ENCODE measurements at regions not wholly inside any gene's neighbourhood (a gene's known extent, or its start where the extent isn't known, plus 50 kb on each side); places are given as distances from the start of the nearest gene placed in this dataset.

DNA sequence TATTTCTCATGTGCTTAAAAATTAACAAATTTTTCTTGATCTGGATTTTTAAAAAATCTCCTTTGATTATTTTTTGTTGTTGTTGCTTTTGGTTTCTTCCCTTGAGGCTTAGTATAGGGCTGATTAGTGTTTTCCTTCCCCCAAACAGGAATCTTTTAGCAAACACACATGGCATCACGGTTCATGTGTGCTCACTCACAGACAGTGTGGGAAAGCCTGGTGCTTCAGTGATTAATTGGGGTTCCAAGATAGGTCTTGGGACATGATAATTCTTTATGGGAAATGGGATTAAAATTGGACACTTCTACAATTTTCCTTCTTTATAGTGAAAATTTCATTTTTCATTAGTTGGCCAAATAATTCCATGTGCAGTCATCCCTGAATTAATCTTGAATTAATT is 153.9 kb upstream of the SOX11 start:
- no peak for DNase-seq (ENCODE audit: low read depth, low spot score)

- DNase-seq (ENCODE audit: low read depth, low spot score): no peak
Observed at GRCh38 chr2:5538772-5539171, 153.4 kb upstream of the SOX11 start.

DNA sequence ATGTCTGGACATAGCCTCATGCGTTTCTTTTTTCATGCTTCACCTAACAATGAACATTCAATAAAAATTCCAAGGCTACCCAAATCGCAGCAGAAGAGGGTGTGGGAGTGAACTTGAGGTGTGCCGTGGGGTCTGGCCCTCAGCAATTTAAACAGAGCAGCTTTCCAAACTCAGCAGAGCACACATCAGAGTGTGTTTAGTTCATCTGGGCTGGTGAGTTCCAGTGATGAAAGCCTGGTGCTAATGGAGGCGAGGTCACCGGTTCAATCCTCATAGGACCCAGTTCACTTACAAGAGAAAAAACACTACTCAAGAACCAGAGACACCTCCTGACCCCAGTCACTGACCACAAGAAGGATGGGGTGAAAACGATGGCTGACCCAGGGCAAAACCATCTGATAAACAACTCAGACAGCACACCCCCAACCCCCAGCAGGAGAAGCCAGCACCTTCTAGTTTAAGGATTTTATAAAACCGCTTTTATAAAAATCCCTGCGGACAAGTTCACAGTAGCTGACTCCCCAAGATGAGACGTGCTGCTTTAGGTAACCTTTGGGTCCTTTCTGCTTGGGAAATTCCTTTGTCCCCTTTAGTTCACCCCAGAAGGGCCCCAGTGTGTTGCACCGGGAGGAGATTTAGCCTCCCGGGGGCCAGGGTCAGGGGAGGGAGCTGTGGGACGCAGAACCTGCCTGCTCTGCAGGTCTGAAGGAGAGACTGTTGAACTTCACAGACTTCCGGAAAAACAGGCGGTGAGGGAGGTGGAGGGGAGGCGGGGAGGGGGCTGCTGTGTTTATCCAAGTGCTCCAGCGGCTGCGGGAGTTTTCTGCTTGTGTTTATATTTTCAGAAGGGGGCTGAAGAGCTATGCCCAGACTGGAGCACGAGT is 152.7 kb upstream of the SOX11 start:
- DNase-seq (ENCODE audit: low read depth, low spot score): no peak

- DNase-seq (ENCODE audit: low read depth, low spot score): no peak
Observed at GRCh38 chr2:5540856-5541255, 151.3 kb upstream of the SOX11 start.

DNA sequence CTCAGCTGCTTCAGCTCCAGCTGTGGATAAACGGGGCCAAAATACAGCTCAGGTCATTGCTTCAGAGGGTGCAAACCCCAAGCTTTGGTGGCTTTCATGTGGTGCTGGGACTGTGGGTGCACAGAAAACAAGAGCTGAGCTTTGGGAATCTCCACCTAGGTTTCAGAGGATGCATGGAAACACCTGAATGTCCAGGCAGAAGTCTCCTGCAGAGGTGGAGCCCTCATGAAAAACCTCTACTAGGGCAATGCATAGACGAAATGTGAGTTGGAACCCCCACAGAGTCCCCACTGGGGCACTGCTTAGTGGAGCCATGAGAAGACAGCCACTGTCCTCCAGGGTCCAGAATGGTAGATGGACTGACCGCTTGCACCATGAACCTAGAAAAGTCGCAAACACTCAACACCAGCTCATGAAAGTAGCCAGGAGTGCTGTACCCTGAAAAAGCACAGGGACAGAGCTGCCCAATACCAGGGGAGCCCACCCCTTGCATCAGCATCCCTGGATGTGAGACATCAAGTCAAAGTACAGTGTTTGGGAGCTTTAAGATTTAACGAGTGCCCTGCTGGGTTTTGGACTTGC is 147.9 kb upstream of the SOX11 start:
- no peak for DNase-seq (ENCODE audit: low read depth, low spot score)

- DNase-seq (ENCODE audit: low read depth, low spot score): no peak
Observed at GRCh38 chr2:5546181-5546580, 146.0 kb upstream of the SOX11 start.

- DNase-seq (ENCODE audit: low read depth, low spot score): peak; percentile 91
Observed at GRCh38 chr2:5548991-5549715, 143.0 kb upstream of the SOX11 start.

DNA sequence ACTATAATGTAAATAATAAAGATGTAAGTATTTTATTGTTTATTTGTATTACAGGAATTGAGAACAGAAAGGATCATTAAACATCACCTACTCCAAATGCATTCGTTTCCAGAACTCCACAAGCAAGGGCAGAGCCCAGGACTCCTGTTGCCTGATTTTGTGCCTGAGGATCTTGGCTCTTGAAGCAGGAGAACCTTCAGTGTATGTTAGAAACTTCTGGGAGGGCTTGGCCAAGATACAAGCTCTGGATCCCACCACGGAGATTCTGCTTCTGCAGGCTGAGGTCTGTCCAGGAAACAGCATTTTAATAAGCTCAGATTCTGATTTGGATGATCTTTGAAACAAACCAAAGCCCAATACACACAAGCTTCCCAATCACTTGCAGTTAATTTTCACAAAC is 142.4 kb upstream of the SOX11 start:
- DNase-seq (ENCODE audit: low read depth, low spot score): no peak

GRCh38 chr2:5555636-5556035 is 136.5 kb upstream of the SOX11 start:
- DNase-seq (ENCODE audit: low read depth, low spot score): no peak

DNA sequence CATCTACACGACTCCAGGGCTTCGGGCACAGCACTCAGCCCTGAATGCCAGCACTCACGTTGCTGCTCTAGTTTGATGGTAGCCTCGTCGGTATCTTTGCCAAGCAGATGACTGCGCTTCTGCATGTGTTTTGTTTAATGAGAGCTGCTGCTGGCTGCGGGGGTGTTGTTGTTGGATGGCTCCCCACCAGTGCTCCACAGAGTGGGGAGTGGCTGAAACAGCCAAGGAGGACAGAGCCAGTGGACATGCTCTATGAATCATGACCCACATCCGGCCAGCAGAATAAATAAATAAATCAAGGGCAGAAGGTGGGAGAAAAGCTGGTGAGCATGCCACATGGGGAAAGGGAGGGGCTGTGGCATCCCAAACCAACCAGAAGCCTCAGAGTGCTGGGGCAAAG is 131.2 kb upstream of the SOX11 start:
- DNase-seq (ENCODE audit: low read depth, low spot score): peak; percentile 93

DNA sequence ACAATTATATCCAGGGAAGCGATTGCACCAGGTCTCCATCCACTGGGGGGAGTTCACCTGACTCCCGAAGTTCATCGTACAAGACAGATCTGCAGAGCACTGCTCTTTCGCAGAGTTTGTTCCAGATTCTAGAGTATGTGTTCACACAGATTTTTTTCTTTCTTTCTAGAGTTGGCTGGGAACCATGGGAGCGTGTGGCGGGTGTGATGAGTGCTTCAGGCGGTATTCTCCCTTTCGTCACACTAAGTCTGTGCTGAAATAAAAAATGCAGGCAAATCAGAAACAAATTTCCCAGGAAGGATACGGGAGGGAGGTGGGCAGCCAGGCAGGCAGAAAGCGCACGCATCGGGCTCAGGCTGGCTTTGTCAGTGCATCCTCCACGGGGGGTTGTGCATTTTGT is 129.8 kb upstream of the SOX11 start:
- no peak for DNase-seq (ENCODE audit: low read depth, low spot score)

DNA sequence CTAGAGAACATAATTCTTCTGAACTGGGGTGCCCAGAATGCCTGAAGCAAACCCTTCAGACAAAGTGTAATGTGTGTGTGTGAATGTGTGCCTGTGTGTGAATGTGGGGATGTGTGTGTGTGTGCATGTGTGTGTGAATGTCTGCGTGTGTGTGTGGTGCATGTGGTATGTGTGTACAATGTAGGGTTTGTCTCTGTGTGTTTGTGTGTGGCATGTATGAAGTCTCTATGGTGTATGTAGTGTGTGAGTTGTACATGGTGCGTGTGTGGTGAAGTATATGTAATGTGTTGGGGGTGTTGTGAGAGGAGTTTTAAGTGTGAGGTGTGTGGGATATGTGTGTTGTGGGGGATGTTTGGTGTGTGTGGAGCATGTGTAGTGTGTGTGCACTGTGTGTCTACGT is 129.3 kb upstream of the SOX11 start:
- no peak for DNase-seq (ENCODE audit: low read depth, low spot score)

DNA sequence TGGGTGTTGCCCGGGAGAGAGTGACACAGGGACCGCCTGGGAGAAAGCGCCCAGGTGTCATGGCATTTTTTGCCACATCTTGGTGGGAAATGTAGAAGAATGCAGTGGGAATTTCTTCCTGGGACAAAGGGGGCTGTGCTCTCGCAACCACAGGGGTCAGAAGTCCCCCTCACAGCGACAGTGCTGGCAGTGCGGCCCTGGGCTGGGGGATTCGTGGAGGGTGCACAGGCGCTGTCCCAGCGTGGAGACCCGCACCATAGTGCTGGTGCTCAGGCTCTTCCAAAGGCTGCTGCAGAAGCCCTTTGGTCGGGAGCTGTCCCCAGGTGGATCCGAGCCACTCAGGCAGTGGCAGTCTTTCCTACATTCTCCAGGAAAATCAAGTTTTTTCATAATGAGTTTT is 128.8 kb upstream of the SOX11 start:
- no peak for DNase-seq (ENCODE audit: low read depth, low spot score)

DNA sequence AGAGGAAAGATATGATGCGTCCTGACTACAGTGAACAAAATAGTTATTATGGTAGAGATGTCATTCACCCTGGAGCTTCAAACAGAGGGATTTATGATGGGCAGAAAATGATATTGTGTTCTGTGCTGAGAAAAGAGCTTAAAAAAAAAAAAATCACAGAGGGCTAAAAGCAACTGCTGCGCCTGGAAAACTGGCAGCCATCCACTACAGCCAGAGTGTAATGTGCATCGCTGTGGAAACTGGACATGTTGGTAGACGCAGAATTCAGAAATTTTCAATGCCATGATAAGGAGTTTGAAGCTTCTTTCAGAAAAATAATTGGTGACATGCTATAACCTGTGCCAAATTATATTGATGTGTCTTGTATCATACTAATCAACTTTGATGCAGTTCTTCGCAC is 122.9 kb upstream of the SOX11 start:
- no peak for DNase-seq (ENCODE audit: low read depth, low spot score)

GRCh38 chr2:5576015-5576414 is 116.2 kb upstream of the SOX11 start:
- no peak for DNase-seq (ENCODE audit: low read depth, low spot score)

DNA sequence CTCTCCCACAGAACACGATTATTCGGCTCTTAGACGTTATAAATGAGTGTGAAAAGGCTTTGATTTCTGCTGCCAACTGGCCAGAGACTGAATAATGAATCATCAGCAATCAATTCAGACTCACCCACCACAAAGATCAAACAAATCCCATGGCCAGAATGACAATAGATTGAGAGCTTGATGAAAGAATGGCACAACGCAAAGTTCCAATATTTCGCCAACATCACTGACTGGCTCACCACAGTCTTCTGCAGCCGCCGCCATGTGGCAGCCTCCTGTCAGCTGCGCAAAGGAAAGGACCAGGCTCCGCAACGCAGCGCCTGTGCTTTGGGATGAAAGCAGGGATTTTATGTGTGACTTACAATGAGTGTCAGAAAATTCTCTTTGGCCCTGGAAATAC is 104.4 kb upstream of the SOX11 start:
- DNase-seq (ENCODE audit: low read depth, low spot score): peak; percentile 79

GRCh38 chr2:5588601-5589000 is 103.6 kb upstream of the SOX11 start:
- DNase-seq (ENCODE audit: low read depth, low spot score): no peak

GRCh38 chr2:5589183-5589582 is 103.0 kb upstream of the SOX11 start:
- DNase-seq (ENCODE audit: low read depth, low spot score): no peak

DNA sequence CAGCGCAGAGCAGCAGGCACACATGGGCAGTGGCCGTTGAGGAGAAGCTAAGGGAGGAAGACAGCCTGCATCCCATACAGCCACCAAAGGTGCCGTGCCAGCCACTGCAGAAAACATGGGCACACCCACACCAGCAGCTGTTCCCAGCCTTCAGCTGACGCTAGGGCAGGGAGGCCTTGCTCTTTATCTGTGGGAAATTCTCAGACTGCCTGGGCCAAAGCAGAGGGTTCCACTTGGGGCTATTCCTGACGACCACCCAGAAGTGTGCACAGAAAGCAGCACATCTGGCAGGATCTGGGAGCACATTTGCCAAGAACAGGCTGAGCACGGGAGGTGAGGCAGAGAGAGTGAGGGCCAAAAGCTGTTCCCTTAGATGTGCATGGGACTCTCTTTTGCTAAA is 101.3 kb upstream of the SOX11 start:
- no peak for DNase-seq (ENCODE audit: low read depth, low spot score)

DNA sequence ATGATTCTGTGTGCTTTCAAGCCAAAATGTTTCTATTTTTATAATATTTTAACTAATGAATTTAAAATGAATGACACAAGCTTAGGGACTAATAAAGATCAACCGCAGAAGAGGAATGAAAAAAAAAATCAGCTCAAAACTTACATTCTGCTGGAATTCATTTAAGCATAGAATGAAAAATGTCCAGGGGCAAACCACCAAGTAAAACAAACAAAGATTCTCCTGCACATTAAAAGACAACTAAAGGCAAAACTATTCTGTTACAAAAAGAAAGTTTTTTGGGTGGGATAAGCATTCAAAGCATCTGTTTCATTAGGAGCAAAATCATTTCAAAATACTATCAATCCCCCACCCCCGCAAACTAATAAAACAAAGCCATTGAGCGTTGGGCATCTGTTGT is 99.3 kb upstream of the SOX11 start:
- no peak for DNase-seq (ENCODE audit: low read depth, low spot score)

DNA sequence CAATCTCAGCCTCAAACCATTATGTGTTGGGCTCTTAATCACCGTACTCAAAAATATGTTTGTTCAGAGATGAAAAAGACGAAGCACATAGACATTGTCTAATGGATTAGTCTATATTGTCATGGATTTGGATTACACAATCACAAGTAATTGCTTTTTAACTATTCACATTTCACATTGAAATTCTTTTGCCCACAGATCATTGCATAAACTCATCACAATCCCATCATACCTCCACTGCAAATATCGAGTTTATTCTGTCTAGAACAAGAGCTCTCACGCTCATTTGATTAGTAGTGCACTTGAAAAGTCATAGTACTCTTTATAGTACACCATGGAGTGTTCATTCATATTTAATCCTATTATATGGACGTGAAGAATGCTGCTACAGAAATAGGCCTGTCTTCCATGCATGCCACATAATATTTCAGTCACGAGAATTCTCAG is 97.9 kb upstream of the SOX11 start:
- no peak for DNase-seq (ENCODE audit: low read depth, low spot score)

GRCh38 chr2:5596868-5597267 is 95.3 kb upstream of the SOX11 start:
- DNase-seq (ENCODE audit: low read depth, low spot score): no peak

- DNase-seq (ENCODE audit: low read depth, low spot score): no peak
Observed at GRCh38 chr2:5598156-5598555, 94.0 kb upstream of the SOX11 start.
